WTC11 (cell line): ENCODE measurements at regions not wholly inside any gene's neighbourhood (a gene's known extent, or its start where the extent isn't known, plus 50 kb on each side); places are given as distances from the start of the nearest gene placed in this dataset.

Source experiments
- ATF1 ChIP-seq: sonication (generic); formaldehyde crosslinking; IDR thresholded peaks from 2 replicates; pipeline ENCODE4 v1.8.1; 2023; ENCODE audit warnings: mild to moderate bottlenecking, moderate library complexity, missing genetic modification reagents
- ATF3 ChIP-seq: sonication (generic); formaldehyde crosslinking; conservative IDR thresholded peaks from 2 replicates; pipeline ENCODE4 v1.8.1; 2022; ENCODE audit warnings: mild to moderate bottlenecking, missing genetic modification reagents
- ATF6 ChIP-seq: sonication (generic); formaldehyde crosslinking; IDR thresholded peaks from 2 replicates; pipeline ENCODE4 v1.8.1; 2023; ENCODE audit warnings: mild to moderate bottlenecking, missing genetic modification reagents
- CBFB ChIP-seq: sonication (generic); formaldehyde crosslinking; IDR thresholded peaks from 2 replicates; pipeline ENCODE4 v1.8.1; 2022; ENCODE audit warnings: mild to moderate bottlenecking, low read depth, missing genetic modification reagents
- CREB1 ChIP-seq: sonication (generic); formaldehyde crosslinking; IDR thresholded peaks from 2 replicates; pipeline ENCODE4 v1.8.0; 2023; ENCODE audit warnings: mild to moderate bottlenecking, missing genetic modification reagents
- E2F1 ChIP-seq: sonication (generic); formaldehyde crosslinking; IDR thresholded peaks from 2 replicates; pipeline ENCODE4 v1.8.0; 2022; ENCODE audit warnings: mild to moderate bottlenecking, missing genetic modification reagents
- SP1 ChIP-seq: sonication (generic); formaldehyde crosslinking; conservative IDR thresholded peaks from 2 replicates; pipeline ENCODE4 v1.8.1; 2022; ENCODE audit warnings: missing genetic modification reagents

GRCh38 chr21:16156841-16157489 is 427.2 kb downstream of the USP25 start:
- TF ChIP-seq ATF3 (CRISPR knock-in tag), result no peak
- no peak for TF ChIP-seq ATF6 (CRISPR knock-in tag)
- TF ChIP-seq ATF1 (CRISPR knock-in tag), result no peak
- no peak for TF ChIP-seq CBFB (CRISPR knock-in tag)
- TF ChIP-seq CREB1 (CRISPR knock-in tag), result no peak
- TF ChIP-seq SP1 (CRISPR knock-in tag), result no peak
- no peak for TF ChIP-seq E2F1 (CRISPR knock-in tag)
